ENCODE measurements at regions not wholly inside any gene's neighbourhood (a gene's known extent, or its start where the extent isn't known, plus 50 kb on each side); places are given as distances from the start of the nearest gene placed in this dataset.
"Not testable (repeated sequence)": the region's sequence is repeated elsewhere in the genome, so short reads cannot be mapped to it uniquely, and the experiment has no call there.

DNA sequence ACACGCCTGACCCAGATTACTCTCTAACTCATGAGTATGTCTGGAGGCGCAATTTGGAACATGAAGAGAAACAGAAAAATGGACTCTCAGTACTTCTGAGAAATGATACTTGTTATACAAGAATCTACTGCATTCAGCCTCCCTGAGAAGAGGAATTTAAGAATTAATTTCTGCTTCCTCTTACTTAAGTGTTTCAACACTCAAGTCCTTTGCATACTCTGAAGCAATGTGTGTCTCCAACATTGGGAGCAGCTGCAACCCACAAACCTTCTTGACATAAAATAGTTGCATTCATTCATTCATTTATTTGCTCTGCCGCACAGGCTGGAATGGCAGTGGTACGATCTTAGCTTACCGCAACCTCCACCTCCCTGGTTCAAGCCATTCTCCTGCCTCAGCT, 199.8 kb downstream of the NPIPA7 start:
- H3K36me3 Mint-ChIP-seq, result no peaks in the 10 kb centered on the region
- H3K27me3 Mint-ChIP-seq (ENCODE audit: low read depth), result peaks cover 8% of the 10 kb centered on the region
- H3K4me1 Mint-ChIP-seq, result no peaks in the 10 kb centered on the region
- no peak overlapping the region for H3K4me3 Mint-ChIP-seq
- TF ChIP-seq, protein P1, sequence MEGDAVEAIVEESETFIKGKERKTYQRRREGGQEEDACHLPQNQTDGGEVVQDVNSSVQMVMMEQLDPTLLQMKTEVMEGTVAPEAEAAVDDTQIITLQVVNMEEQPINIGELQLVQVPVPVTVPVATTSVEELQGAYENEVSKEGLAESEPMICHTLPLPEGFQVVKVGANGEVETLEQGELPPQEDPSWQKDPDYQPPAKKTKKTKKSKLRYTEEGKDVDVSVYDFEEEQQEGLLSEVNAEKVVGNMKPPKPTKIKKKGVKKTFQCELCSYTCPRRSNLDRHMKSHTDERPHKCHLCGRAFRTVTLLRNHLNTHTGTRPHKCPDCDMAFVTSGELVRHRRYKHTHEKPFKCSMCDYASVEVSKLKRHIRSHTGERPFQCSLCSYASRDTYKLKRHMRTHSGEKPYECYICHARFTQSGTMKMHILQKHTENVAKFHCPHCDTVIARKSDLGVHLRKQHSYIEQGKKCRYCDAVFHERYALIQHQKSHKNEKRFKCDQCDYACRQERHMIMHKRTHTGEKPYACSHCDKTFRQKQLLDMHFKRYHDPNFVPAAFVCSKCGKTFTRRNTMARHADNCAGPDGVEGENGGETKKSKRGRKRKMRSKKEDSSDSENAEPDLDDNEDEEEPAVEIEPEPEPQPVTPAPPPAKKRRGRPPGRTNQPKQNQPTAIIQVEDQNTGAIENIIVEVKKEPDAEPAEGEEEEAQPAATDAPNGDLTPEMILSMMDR (IDR thresholded peaks at IDR 0.05; ENCODE audit: unreplicated experiment), result no peak
- H3K27ac Mint-ChIP-seq, result no peak overlapping the region
- DNase-seq (ENCODE audit: low spot score in 2 of 2, unreplicated experiment in 2 of 2), result no peak
- peaks cover 4% of the 10 kb centered on the region for H3K9me3 Mint-ChIP-seq

DNA sequence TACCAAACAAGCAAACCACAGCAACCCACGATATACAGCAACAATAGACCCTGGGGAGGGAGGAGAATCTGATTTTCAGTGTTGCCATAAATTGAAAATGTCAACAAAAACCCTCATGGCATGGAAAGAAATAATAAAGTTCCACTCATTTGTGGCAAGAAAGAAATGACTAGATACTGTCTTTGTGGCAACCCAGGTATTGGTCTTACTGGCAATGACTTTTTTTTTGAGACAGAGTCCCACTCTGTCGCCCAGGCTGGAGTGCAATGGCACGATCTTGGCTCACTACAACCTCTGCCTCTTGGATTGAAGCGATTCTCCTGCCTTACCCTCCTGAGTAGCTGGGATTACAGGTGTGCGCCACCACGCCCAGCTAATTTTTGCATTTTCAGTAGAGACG, 204.0 kb downstream of the NPIPA7 start:
- not testable (repeated sequence) for H3K36me3 Mint-ChIP-seq; H3K27me3 Mint-ChIP-seq (ENCODE audit: low read depth); H3K9me3 Mint-ChIP-seq; DNase-seq (ENCODE audit: low spot score in 2 of 2, unreplicated experiment in 2 of 2); H3K27ac Mint-ChIP-seq; H3K4me1 Mint-ChIP-seq; H3K4me3 Mint-ChIP-seq

DNA sequence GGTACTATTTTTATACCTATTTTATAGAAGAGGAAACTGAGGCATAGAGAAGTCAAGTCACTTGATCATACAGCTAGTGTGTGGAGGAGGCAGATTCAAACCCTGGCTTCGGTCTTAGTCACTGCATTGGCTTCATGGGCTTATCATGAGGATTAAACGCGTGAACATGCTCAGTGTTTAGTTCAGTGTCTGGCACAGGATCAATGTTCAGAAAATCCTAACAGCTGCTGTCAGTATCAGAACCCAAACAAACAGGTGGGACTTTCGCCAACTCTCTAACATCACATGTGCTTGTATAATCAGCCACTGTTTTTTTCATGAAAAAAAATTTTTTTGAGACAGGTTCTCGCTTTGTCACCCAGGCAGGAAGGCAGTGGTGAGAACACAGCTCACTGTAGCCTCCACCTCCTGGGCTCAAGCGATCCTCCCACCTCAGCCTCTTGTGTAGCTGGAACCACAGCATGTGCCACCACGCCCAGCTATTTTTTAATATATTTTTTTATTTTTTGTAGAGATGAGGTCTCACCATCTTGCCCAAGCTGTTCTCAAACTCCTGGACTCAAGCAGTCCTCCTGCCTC, 207.2 kb downstream of the NPIPA7 start:
- H3K27ac Mint-ChIP-seq; DNase-seq (ENCODE audit: low spot score in 2 of 2, unreplicated experiment in 2 of 2); H3K27me3 Mint-ChIP-seq (ENCODE audit: low read depth); H3K36me3 Mint-ChIP-seq; H3K4me1 Mint-ChIP-seq; H3K9me3 Mint-ChIP-seq; H3K4me3 Mint-ChIP-seq: not testable (repeated sequence)

DNA sequence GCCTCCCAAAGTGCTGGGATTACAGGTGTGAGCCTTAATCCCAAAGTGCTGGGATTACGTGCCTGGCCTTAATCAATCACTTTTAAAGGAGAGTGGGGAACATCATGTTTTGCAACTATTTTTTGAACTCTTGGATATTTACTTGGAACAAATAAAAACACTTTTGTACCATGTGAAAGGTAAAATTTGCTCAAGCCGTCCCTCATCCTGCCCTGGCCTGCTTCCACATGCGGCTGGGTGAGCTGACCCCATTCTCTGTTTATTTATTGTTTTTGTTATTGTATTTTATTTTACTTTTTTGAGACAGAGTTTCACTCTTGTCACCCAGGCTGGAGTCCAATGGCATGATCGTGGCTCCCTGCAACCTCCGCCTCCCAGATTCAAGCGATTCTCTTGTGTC, 208.0 kb downstream of the NPIPA7 start:
- not testable (repeated sequence) for H3K9me3 Mint-ChIP-seq; H3K4me1 Mint-ChIP-seq; H3K27me3 Mint-ChIP-seq (ENCODE audit: low read depth); H3K27ac Mint-ChIP-seq; DNase-seq (ENCODE audit: low spot score in 2 of 2, unreplicated experiment in 2 of 2); H3K36me3 Mint-ChIP-seq; H3K4me3 Mint-ChIP-seq

DNA sequence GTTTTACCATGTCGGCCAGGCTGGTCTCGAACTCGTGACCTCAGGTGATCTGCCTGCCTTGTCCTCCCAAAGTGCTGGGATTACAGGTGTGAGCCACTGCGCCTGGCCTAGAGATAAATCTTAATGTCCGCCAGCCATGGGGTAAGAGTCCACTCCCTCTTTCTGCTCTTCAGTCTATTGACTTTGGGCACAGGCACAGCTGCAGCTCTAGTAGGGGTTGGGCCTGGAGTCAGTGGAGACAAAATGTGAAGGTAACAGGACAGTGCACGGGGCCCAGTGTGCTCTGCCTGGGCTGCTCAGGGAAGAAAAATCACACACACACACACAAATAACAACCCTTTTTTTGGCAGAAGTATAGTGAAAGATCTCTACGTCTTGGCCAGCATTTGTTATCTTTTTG, 209.5 kb downstream of the NPIPA7 start:
- H3K27ac Mint-ChIP-seq; H3K4me3 Mint-ChIP-seq; H3K4me1 Mint-ChIP-seq; H3K27me3 Mint-ChIP-seq (ENCODE audit: low read depth); H3K9me3 Mint-ChIP-seq; H3K36me3 Mint-ChIP-seq; DNase-seq (ENCODE audit: low spot score in 2 of 2, unreplicated experiment in 2 of 2): not testable (repeated sequence)

DNA sequence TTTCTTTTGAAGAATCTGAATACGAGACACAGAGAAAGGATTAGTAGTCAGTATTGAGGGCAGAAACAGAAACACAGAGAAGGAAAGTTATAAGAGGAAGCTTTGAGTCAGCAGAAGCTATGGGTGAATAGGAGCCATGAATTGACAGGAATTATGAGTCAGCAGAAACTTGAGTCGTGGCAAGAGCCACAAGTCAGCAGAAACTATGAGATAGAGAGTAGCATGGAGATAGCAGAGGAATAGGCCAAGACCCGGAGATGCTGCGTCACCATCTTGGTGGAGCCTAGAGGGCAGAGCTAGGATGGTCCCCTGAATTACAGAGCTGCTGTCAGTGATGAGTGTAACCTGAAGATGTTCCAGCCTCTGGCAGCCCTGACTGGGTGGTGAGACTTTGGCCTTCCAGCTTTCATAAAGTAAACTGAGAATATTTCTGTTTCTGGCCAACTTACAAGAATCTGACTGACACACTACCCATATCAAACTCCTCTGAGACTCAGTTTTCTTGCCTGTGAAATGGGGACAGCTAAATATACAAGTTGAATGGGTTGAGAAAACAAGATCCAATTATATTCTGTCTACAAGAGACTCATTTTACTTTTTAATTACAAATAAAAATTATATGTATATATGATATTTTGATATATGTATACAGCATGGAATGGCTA, 211.8 kb downstream of the NPIPA7 start:
- DNase-seq (ENCODE audit: low spot score in 2 of 2, unreplicated experiment in 2 of 2); H3K4me3 Mint-ChIP-seq; H3K9me3 Mint-ChIP-seq; H3K27ac Mint-ChIP-seq; H3K36me3 Mint-ChIP-seq; H3K27me3 Mint-ChIP-seq (ENCODE audit: low read depth); H3K4me1 Mint-ChIP-seq: not testable (repeated sequence)

DNA sequence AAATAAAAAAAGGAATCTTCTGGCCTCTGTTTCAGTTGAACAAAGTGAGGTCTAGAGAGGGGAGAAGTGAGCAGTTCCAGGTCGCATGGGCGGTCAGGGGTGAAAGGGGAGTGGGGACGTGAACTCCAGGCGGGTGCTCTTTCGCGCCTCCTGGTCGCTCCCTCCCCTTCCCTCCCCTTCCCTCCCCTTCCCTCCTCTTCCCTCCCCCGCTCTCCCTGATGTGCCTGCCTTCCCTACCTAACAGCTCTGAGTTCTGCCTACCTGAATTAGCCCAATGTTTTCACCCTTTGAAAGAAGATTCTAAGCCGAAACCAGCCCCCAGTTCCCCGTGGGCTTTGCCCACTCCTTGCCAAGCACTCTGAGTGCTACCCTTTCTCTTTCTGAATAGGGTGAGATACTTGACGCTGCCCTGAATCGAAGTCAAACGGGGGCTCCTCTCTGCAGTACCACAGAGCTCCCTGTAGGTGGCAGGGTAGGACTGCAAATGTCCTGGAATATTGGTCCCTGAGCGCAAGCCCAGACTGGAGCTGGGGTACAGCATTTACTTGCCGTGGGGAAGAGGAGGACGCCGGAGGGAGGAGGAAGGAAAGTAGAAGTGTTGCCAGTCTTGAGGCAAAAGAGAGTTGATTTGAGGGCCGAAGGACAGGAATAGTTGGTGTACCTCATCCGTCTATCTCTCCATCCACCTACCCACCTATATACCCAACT, 214.4 kb downstream of the NPIPA7 start:
- not testable (repeated sequence) for H3K36me3 Mint-ChIP-seq; H3K4me3 Mint-ChIP-seq; H3K27me3 Mint-ChIP-seq (ENCODE audit: low read depth); H3K27ac Mint-ChIP-seq; H3K9me3 Mint-ChIP-seq; H3K4me1 Mint-ChIP-seq
- DNase-seq (ENCODE audit: low spot score in 2 of 2, unreplicated experiment in 2 of 2), result peak in 1 of 2 experiments; percentile 67
- TF ChIP-seq, protein P1 (IDR thresholded peaks at IDR 0.05; ENCODE audit: unreplicated experiment), result peak; percentile 72

DNA sequence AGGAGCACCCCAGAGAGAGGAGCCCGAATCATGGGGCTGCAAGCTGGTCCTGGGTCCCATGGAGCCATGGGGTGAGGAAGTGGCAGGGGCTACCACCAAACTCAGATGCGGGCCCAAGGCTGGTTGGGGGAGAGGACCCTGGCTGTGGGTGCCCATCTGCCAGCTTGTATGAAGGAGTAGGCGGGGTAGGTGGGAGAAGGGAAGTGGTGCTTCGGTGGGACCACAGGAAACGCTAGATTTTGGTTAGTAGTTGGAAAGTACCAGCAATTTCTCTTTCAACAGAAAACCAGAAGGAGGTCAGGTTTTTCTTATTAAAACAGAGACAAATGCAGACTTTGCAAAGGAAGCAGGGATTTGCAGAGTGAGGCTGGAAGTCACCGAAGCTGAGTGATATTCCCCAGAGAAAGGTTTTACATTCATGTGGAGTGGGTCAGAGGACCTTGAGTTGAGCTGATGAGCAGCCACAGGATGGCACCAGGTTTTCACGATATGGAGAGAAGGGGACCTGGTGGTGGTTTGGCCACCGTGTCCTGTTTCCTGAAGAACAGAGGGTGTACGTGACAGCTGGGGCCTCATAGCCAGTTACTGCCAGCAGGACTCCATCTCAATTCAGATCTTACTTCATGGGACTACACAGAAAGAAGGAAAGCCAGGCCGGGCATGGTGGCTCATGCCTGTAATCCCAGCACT, 216.2 kb downstream of the NPIPA7 start:
- not testable (repeated sequence) for H3K36me3 Mint-ChIP-seq; DNase-seq (ENCODE audit: low spot score in 2 of 2, unreplicated experiment in 2 of 2); H3K27me3 Mint-ChIP-seq (ENCODE audit: low read depth); H3K9me3 Mint-ChIP-seq; H3K4me3 Mint-ChIP-seq; H3K4me1 Mint-ChIP-seq; H3K27ac Mint-ChIP-seq

DNA sequence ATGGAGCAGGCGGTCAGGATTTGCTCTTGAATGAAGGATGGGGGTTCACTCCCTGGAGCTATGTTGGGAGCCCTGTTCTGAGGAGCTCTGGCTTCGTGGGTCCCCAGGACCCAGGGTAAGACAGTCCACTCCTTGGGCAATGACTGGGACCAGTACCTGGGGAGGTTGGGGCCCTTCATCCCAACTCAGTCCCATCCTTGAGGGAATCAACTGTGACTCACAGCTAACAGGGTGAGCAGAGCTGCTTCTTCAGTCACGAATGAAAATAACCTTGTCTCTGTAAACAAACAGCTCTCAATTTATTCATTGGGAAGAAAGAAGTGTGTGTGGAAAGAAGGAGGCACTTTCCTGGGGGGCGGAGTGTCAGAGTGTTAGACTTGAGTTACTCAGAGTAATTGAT, 222.3 kb downstream of the NPIPA7 start:
- not testable (repeated sequence) for H3K27me3 Mint-ChIP-seq (ENCODE audit: low read depth); H3K36me3 Mint-ChIP-seq; H3K27ac Mint-ChIP-seq; H3K4me3 Mint-ChIP-seq; H3K9me3 Mint-ChIP-seq; DNase-seq (ENCODE audit: low spot score in 2 of 2, unreplicated experiment in 2 of 2); H3K4me1 Mint-ChIP-seq

DNA sequence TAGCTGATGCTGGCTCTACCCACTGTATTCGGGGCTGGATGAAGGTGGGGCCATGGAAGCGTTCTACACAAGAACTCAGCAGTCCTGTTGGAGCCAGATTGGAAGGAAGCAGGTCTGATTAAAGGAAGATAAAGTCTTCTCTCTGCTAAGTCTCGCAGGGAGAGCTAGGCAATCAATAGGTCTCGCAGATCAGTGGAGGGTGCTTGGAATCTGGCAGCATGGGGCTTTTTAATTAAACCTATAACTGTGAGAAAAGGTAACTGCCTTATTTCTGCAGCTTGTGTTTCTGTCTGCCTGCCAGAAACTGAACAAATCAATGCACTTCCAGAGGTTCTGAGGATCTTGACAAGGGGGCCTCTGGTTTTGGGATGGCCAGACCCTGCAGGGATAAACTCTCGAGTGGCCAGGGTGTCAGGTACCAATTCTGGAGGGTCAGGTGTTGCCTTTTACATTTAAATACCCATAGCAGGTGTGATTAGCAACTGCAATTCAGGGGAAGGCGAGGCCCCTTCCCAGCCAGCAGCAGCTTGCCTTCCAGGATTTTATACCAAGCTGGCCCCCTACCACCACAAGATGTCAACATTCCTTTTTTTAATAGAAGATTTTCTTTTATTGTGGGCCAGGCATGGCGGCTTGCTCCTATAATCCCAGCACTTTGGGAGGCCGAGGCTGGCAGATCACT, 228.6 kb downstream of the NPIPA7 start:
- not testable (repeated sequence) for H3K36me3 Mint-ChIP-seq; H3K27ac Mint-ChIP-seq; H3K27me3 Mint-ChIP-seq (ENCODE audit: low read depth); H3K9me3 Mint-ChIP-seq; H3K4me1 Mint-ChIP-seq; H3K4me3 Mint-ChIP-seq; DNase-seq (ENCODE audit: low spot score in 2 of 2, unreplicated experiment in 2 of 2)

DNA sequence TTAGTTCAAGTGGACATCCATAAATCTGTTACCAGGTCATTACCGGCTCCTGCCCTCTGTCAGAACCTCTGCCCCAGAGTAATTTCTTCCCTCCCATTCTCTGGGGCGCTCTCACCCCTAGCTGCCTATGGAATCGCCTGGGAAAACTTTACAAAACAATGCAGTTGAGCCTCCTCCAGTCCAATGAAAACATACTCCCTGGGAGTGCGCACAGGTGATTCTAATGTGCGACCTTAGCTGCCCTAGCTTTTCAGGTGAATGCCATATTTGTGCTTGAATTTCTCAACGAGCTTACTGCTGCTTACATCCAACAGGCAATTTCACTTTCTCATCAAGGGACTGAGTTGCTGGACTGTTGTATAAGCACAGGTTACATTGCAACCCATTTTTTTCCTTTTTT, 230.7 kb downstream of the NPIPA7 start:
- not testable (repeated sequence) for DNase-seq (ENCODE audit: low spot score in 2 of 2, unreplicated experiment in 2 of 2); H3K27me3 Mint-ChIP-seq (ENCODE audit: low read depth); H3K9me3 Mint-ChIP-seq; H3K27ac Mint-ChIP-seq; H3K36me3 Mint-ChIP-seq; H3K4me3 Mint-ChIP-seq; H3K4me1 Mint-ChIP-seq
